Esophagus squamous epithelium (tissue), 4 donors: ENCODE measurements at regions not wholly inside any gene's neighbourhood (a gene's known extent, or its start where the extent isn't known, plus 50 kb on each side); places are given as distances from the start of the nearest gene placed in this dataset.

Experiments
- POLR2A ChIP-seq, 4 donors: fragments of 450-650 bp; IDR thresholded peaks; one replicate each; pipeline ENCODE4 v1.6.1; 2017; ENCODE audit warnings: antibody characterized with exemption in 4 of 4, mild to moderate bottlenecking in 4 of 4, moderate library complexity in 3 of 4
- TF ChIP-seq, protein P1 (sequence below), 6 experiments: fragments of 450-650 bp in 4 of 6; fragments of 200-600 bp in 2 of 6; sonication (generic) in 2 of 6; IDR thresholded peaks; one replicate each; pipeline ENCODE4 v1.5.1; 2016 to 2019; ENCODE audit warnings: antibody characterized with exemption in 6 of 6, mild to moderate bottlenecking in 4 of 6, moderate library complexity in 4 of 6

DNA sequence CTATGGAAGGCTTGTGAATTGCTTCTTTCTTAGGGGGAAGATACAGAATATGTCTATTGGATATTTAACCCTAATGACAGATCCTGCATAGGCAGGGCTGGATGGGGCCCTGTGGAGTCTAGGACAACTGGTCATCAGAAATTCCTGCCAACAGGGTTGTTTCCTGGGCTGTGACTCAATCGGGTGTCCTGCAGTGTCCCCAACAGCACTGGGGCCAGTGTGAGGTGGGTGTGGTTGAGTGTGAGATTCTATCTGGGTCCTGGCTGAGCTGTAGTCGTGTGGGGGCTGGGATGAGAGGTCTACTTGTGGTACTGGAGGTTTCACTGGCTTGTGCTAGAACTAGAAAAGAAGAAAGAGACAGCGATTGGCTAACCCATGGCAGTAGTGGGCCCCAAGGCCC is 87.3 kb upstream of the WDR1 start:
- TF ChIP-seq, protein P1, sequence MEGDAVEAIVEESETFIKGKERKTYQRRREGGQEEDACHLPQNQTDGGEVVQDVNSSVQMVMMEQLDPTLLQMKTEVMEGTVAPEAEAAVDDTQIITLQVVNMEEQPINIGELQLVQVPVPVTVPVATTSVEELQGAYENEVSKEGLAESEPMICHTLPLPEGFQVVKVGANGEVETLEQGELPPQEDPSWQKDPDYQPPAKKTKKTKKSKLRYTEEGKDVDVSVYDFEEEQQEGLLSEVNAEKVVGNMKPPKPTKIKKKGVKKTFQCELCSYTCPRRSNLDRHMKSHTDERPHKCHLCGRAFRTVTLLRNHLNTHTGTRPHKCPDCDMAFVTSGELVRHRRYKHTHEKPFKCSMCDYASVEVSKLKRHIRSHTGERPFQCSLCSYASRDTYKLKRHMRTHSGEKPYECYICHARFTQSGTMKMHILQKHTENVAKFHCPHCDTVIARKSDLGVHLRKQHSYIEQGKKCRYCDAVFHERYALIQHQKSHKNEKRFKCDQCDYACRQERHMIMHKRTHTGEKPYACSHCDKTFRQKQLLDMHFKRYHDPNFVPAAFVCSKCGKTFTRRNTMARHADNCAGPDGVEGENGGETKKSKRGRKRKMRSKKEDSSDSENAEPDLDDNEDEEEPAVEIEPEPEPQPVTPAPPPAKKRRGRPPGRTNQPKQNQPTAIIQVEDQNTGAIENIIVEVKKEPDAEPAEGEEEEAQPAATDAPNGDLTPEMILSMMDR (IDR thresholded peaks at IDR 0.05): no peak
- no peak for TF ChIP-seq POLR2A (IDR thresholded peaks at IDR 0.05)
